DND-41 (cell line): ENCODE measurements at regions not wholly inside any gene's neighbourhood (a gene's known extent, or its start where the extent isn't known, plus 50 kb on each side); places are given as distances from the start of the nearest gene placed in this dataset.
"Not testable (repeated sequence)": the region's sequence is repeated elsewhere in the genome, so short reads cannot be mapped to it uniquely, and the experiment has no call there.

ENCODE experiments used
- EZH2 ChIP-seq: IDR thresholded peaks from 3 replicates; pipeline ENCODE4 v1.6.1; 2012; ENCODE audit warnings: borderline replicate concordance, low read depth, mild to moderate bottlenecking, moderate library complexity, low read length, inconsistent platforms; ENCODE audit not compliant: severe bottlenecking
- TF ChIP-seq, protein P1 (sequence below): IDR thresholded peaks from 2 replicates; pipeline ENCODE4 v1.5.1; 2012; ENCODE audit warnings: borderline replicate concordance, low read length, moderate library complexity, mild to moderate bottlenecking; ENCODE audit not compliant: poor library complexity, severe bottlenecking; ENCODE audit errors: extremely low read depth

DNA sequence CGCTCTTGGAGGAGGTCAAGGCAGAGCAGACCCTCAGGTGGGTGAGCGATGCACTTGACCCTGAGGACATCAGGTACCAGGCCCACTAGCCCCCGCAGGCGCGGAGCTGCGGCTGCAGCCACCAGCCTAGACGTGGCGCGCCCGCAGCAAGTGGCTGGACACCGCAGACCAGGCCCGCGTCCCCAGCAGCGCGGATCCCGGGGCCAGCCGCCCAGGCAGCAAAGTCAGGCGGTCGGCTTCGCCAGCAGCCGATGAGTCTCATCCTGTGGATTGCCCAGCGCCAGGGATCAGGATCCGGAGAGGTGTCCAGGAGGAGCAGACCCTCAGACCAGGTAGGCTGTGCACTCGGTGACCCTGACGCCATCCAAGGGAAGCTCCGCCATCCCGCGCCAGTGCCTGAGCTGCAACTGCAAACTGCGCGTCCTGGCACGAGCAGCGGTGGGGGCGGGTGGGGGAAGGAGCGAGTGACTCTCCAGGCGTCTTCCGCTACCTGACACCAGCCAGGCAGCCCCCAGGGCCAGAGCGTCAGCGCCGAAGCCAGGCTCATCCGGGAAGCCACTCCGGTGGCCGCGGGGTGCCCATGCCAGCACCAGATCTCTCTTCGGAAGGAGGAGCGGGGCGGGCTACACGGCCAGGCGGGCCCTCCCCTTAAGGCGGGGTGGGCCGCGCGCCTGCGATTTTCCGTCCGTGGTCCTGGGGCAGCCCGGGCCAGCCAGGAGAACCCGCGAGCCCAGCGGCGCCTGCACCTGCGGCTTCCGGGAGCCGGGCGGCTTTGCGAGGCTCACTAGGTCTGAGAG is 92.6 kb upstream of the THOC3 start:
- TF ChIP-seq, protein P1, sequence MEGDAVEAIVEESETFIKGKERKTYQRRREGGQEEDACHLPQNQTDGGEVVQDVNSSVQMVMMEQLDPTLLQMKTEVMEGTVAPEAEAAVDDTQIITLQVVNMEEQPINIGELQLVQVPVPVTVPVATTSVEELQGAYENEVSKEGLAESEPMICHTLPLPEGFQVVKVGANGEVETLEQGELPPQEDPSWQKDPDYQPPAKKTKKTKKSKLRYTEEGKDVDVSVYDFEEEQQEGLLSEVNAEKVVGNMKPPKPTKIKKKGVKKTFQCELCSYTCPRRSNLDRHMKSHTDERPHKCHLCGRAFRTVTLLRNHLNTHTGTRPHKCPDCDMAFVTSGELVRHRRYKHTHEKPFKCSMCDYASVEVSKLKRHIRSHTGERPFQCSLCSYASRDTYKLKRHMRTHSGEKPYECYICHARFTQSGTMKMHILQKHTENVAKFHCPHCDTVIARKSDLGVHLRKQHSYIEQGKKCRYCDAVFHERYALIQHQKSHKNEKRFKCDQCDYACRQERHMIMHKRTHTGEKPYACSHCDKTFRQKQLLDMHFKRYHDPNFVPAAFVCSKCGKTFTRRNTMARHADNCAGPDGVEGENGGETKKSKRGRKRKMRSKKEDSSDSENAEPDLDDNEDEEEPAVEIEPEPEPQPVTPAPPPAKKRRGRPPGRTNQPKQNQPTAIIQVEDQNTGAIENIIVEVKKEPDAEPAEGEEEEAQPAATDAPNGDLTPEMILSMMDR = not testable (repeated sequence)
- TF ChIP-seq EZH2 = not testable (repeated sequence)
